Liver (tissue), 8 donors: ENCODE measurements at regions not wholly inside any gene's neighbourhood (a gene's known extent, or its start where the extent isn't known, plus 50 kb on each side); places are given as distances from the start of the nearest gene placed in this dataset.
A peak's percentile ranks its signal among the peaks of the same experiment; 100 is the strongest.

Experiments
- DNase-seq: peaks from one replicate; pipeline ENCODE4 v3.0.0-alpha.2; 2017; ENCODE audit warnings: low spot score
- H3K27ac ChIP-seq, 2 donors: one replicate each; pipeline ENCODE4 v1.7.0; 2013; ENCODE audit warnings: inconsistent platforms in 2 of 2, low read length in 2 of 2, control low read depth in 1 of 2, low read depth in 1 of 2, mild to moderate bottlenecking in 1 of 2
- H3K27me3 ChIP-seq, 4 donors: one replicate each; pipeline versions ENCODE4 v1.6.1 to v1.7.0; 2013; ENCODE audit warnings: low read length in 3 of 4, inconsistent platforms in 1 of 4, mild to moderate bottlenecking in 1 of 4, moderate library complexity in 1 of 4; ENCODE audit not compliant: control insufficient read depth in 4 of 4, insufficient read depth in 4 of 4
- H3K36me3 ChIP-seq, 4 donors: one replicate each; pipeline versions ENCODE4 v1.6.1 to v1.7.0; 2013; ENCODE audit warnings: low read length in 3 of 4, mild to moderate bottlenecking in 3 of 4, low read depth in 1 of 4, moderate library complexity in 1 of 4; ENCODE audit not compliant: control insufficient read depth in 4 of 4, insufficient read depth in 3 of 4
- H3K4me1 ChIP-seq, 4 donors: one replicate each; pipeline versions ENCODE4 v1.6.1 to v1.7.0; 2013; ENCODE audit warnings: low read length in 3 of 4, mild to moderate bottlenecking in 3 of 4, moderate library complexity in 1 of 4; ENCODE audit not compliant: control insufficient read depth in 4 of 4, insufficient read depth in 4 of 4
- H3K4me3 ChIP-seq, 3 donors: one replicate each; pipeline versions ENCODE4 v1.6.1 to v1.7.0; 2013; ENCODE audit warnings: low read length in 3 of 3, control low read depth in 1 of 3, low read depth in 1 of 3, mild to moderate bottlenecking in 1 of 3
- H3K9ac ChIP-seq, 2 donors: one replicate each; pipeline ENCODE4 v1.7.0; 2013; ENCODE audit warnings: low read length in 2 of 2, mild to moderate bottlenecking in 2 of 2, moderate library complexity in 2 of 2, control low read depth in 1 of 2, low read depth in 1 of 2
- H3K9me3 ChIP-seq, 4 donors: one replicate each; pipeline versions ENCODE4 v1.6.1 to v1.7.0; 2013; ENCODE audit warnings: low read length in 3 of 4; ENCODE audit not compliant: control insufficient read depth in 4 of 4
- EGR1 ChIP-seq, 2 donors: IDR thresholded peaks; 2 replicates each; pipeline ENCODE4 v1.6.1; 2016 to 2018; ENCODE audit warnings: antibody characterized with exemption in 2 of 2, low read depth in 2 of 2
- FOXA1 ChIP-seq: IDR thresholded peaks from 2 replicates; pipeline ENCODE4 v1.6.1; 2016; ENCODE audit warnings: antibody characterized with exemption
- FOXA2 ChIP-seq: IDR thresholded peaks from 2 replicates; pipeline ENCODE4 v1.6.1; 2016; ENCODE audit warnings: antibody characterized with exemption
- GABPA ChIP-seq, 2 donors: IDR thresholded peaks in 1 of 2; conservative IDR thresholded peaks in 1 of 2; 2 replicates each; pipeline ENCODE4 v1.6.1; 2016; ENCODE audit warnings: antibody characterized with exemption in 2 of 2, mild to moderate bottlenecking in 1 of 2, moderate library complexity in 1 of 2
- HNF4A ChIP-seq, 2 donors: conservative IDR thresholded peaks; 2 replicates each; pipeline ENCODE4 v1.6.1; 2016; ENCODE audit warnings: antibody characterized with exemption in 2 of 2, mild to moderate bottlenecking in 2 of 2
- HNF4G ChIP-seq: IDR thresholded peaks from 2 replicates; pipeline ENCODE4 v1.6.1; 2016; ENCODE audit warnings: antibody characterized with exemption
- JUND ChIP-seq, 2 donors: IDR thresholded peaks; 2 replicates each; pipeline ENCODE4 v1.6.1; 2016; ENCODE audit warnings: antibody characterized with exemption in 2 of 2
- NR2F2 ChIP-seq: IDR thresholded peaks from 2 replicates; pipeline ENCODE4 v1.6.1; 2016; ENCODE audit warnings: antibody characterized with exemption
- RAD21 ChIP-seq, 2 donors: IDR thresholded peaks; 2 replicates each; pipeline ENCODE4 v1.6.1; 2016; ENCODE audit warnings: antibody characterized with exemption in 2 of 2, mild to moderate bottlenecking in 2 of 2
- RXRA ChIP-seq, 2 donors: IDR thresholded peaks; 2 replicates each; pipeline ENCODE4 v1.6.1; 2017 to 2018; ENCODE audit warnings: antibody characterized with exemption in 2 of 2, mild to moderate bottlenecking in 1 of 2
- SP1 ChIP-seq: IDR thresholded peaks from 2 replicates; pipeline ENCODE4 v1.6.1; 2018; ENCODE audit warnings: antibody characterized with exemption, mild to moderate bottlenecking
- TAF1 ChIP-seq: conservative IDR thresholded peaks from 2 replicates; pipeline ENCODE4 v1.6.1; 2016; ENCODE audit warnings: antibody characterized with exemption, mild to moderate bottlenecking
- YY1 ChIP-seq: IDR thresholded peaks from 2 replicates; pipeline ENCODE4 v1.6.1; 2016; ENCODE audit warnings: antibody characterized with exemption, mild to moderate bottlenecking
- WGBS: extraction: QIAGEN DNeasy Blood & Tissue Kit; methylation state at CpG from one replicate; pipeline ENCODE4 v1.1.7; 2013; 5-methylcytosine and 5-hydroxymethylcytosine counted together
- TF ChIP-seq, protein P1 (sequence below): fragments of 150-350 bp; IDR thresholded peaks from 2 replicates; pipeline ENCODE4 v1.5.1; 2017; ENCODE audit warnings: improper control_type of control experiment, low read depth, low read length; ENCODE audit not compliant: missing input control
- TF ChIP-seq, protein P2 (sequence below): IDR thresholded peaks from 2 replicates; pipeline ENCODE4 v1.6.1; 2016; ENCODE audit warnings: antibody characterized with exemption
- TF ChIP-seq, protein P3 (sequence below): IDR thresholded peaks from 2 replicates; pipeline ENCODE4 v1.6.1; 2016; ENCODE audit warnings: antibody characterized with exemption, mild to moderate bottlenecking
- TF ChIP-seq, protein P4 (sequence below): IDR thresholded peaks from 2 replicates; pipeline ENCODE4 v1.6.1; 2016; ENCODE audit warnings: antibody characterized with exemption
- TF ChIP-seq, protein P5 (sequence below): IDR thresholded peaks from 2 replicates; pipeline ENCODE4 v1.6.1; 2016; ENCODE audit warnings: antibody characterized with exemption
- donor health status: healthy.
- donor health status: healthy.
- donor health status: healthy.
- donor health status: healthy.
- donor health status: healthy.

DNA sequence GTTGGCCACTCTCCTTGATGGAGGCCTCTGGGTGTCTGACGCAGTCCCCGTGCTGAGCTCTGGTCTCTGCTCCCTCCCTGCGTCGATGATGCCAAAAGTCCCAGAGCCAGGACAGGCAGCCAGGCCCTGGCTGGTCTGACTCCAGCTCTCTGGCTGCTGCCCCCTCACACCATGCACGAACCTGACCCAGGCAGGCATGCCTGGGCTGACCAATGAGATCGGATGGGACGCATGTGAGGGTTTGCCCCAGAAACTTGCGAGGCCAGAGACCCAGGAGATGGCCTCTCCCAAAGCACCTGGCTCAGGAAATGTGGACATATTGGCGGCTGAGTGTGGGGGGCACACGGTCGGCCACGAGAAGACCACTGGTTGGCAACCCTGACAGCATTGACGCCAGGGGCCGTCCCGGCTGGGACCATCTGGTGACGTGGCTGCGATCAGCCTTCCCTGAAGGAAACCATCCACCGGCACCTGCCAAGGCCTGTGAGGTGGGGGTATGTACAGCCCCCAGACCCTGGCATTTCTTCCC, 51.2 kb upstream of the FRMD1 start:
- H3K27me3 ChIP-seq, result no peaks in the 10 kb centered on the region
- peak; percentile 8 for DNase-seq
- H3K9me3 ChIP-seq, result no peaks in the 10 kb centered on the region
- H3K4me1 ChIP-seq, result peaks cover 0 to 8% (median 5%) of the 10 kb centered on the region in 4 donors
- no peaks in the 10 kb centered on the region for H3K36me3 ChIP-seq
- 89% methylated on average over 18 of the region's 18 CpGs for WGBS
- no peak overlapping the region for H3K4me3 ChIP-seq
- TF ChIP-seq, protein P1, sequence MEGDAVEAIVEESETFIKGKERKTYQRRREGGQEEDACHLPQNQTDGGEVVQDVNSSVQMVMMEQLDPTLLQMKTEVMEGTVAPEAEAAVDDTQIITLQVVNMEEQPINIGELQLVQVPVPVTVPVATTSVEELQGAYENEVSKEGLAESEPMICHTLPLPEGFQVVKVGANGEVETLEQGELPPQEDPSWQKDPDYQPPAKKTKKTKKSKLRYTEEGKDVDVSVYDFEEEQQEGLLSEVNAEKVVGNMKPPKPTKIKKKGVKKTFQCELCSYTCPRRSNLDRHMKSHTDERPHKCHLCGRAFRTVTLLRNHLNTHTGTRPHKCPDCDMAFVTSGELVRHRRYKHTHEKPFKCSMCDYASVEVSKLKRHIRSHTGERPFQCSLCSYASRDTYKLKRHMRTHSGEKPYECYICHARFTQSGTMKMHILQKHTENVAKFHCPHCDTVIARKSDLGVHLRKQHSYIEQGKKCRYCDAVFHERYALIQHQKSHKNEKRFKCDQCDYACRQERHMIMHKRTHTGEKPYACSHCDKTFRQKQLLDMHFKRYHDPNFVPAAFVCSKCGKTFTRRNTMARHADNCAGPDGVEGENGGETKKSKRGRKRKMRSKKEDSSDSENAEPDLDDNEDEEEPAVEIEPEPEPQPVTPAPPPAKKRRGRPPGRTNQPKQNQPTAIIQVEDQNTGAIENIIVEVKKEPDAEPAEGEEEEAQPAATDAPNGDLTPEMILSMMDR, result no peak
- TF ChIP-seq, protein P2, sequence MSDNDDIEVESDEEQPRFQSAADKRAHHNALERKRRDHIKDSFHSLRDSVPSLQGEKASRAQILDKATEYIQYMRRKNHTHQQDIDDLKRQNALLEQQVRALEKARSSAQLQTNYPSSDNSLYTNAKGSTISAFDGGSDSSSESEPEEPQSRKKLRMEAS, result no peak
- no peak for TF ChIP-seq YY1
- TF ChIP-seq NR2F2, result no peak
- TF ChIP-seq HNF4G, result no peak
- no peak for TF ChIP-seq FOXA1
- TF ChIP-seq SP1, result no peak
- no peak for TF ChIP-seq RXRA (IDR thresholded peaks at IDR 0.05)
- TF ChIP-seq EGR1 (IDR thresholded peaks at IDR 0.05; ENCODE audit: low read depth in 2 of 2), result no peak
- no peak for TF ChIP-seq TAF1
- TF ChIP-seq, protein P3, sequence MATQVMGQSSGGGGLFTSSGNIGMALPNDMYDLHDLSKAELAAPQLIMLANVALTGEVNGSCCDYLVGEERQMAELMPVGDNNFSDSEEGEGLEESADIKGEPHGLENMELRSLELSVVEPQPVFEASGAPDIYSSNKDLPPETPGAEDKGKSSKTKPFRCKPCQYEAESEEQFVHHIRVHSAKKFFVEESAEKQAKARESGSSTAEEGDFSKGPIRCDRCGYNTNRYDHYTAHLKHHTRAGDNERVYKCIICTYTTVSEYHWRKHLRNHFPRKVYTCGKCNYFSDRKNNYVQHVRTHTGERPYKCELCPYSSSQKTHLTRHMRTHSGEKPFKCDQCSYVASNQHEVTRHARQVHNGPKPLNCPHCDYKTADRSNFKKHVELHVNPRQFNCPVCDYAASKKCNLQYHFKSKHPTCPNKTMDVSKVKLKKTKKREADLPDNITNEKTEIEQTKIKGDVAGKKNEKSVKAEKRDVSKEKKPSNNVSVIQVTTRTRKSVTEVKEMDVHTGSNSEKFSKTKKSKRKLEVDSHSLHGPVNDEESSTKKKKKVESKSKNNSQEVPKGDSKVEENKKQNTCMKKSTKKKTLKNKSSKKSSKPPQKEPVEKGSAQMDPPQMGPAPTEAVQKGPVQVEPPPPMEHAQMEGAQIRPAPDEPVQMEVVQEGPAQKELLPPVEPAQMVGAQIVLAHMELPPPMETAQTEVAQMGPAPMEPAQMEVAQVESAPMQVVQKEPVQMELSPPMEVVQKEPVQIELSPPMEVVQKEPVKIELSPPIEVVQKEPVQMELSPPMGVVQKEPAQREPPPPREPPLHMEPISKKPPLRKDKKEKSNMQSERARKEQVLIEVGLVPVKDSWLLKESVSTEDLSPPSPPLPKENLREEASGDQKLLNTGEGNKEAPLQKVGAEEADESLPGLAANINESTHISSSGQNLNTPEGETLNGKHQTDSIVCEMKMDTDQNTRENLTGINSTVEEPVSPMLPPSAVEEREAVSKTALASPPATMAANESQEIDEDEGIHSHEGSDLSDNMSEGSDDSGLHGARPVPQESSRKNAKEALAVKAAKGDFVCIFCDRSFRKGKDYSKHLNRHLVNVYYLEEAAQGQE, result no peak
- no peak overlapping the region for H3K9ac ChIP-seq
- H3K27ac ChIP-seq, result no peak overlapping the region

DNA sequence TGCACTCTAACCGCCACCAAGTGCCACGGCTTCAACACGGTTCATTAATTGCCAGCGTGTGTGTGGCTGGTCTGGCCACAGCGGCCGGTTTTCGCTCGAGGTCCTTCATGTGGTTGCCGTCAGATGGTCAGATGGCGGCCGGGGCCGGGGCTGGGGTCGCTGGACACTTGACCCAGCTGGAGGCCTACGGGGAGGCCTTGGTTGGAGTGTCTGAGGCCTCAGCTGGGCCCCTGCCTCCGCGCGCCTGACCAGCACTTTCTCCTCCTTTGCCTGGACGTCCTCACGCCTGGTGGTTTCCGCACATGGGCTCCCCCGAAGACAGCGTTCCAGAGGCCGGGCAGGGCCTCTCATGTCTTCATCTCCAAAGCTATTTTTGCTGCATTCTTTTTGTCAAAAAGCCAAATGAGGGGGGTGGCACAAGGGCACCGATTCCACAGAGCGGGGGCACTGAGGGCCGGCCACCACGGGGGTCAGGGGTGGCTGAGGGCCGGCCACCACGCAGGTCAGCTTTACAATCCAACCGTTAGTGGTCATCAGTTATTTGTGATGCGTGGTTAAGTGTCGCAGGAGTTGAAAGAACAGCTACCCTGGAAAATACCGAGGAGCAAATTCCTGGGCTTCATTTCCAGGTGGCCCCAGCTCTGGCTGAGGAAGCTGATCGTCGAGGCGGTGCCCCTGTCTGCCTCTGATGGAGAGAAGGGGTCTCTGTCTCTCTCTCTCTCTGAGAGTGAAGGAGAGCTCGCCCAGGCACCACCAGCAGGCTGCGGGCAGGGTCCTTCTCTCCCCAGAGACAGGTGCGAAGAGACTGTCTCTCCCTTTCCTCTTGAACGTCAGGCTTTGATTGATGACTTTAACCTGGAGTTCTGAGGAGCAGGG, 50.5 kb upstream of the FRMD1 start:
- peak; percentile 16 for DNase-seq

More for the DNA sequence above, 50.5 kb upstream of the FRMD1 start:
- no peak overlapping the region for H3K9ac ChIP-seq
- no peak overlapping the region for H3K4me3 ChIP-seq
- H3K36me3 ChIP-seq, result no peaks in the 10 kb centered on the region
- peaks cover 0 to 8% (median 5%) of the 10 kb centered on the region in 4 donors for H3K4me1 ChIP-seq
- no peak overlapping the region for H3K27ac ChIP-seq
- TF ChIP-seq EGR1 (IDR thresholded peaks at IDR 0.05; ENCODE audit: low read depth in 2 of 2) (no peak), FOXA1 (no peak), SP1 (no peak), HNF4G (no peak), YY1 (no peak), GABPA (IDR thresholded peaks at IDR 0.05 in 1 of 2, conservative IDR thresholded peaks at IDR 0.05 in 1 of 2) (no peak), RXRA (IDR thresholded peaks at IDR 0.05) (no peak), FOXA2 (no peak), NR2F2 (no peak), JUND (IDR thresholded peaks at IDR 0.05) (no peak), HNF4A (conservative IDR thresholded peaks at IDR 0.05) (no peak), TAF1 (no peak), RAD21 (IDR thresholded peaks at IDR 0.05) (no peak)
- TF ChIP-seq, protein P2, result no peak
- TF ChIP-seq, protein P4, sequence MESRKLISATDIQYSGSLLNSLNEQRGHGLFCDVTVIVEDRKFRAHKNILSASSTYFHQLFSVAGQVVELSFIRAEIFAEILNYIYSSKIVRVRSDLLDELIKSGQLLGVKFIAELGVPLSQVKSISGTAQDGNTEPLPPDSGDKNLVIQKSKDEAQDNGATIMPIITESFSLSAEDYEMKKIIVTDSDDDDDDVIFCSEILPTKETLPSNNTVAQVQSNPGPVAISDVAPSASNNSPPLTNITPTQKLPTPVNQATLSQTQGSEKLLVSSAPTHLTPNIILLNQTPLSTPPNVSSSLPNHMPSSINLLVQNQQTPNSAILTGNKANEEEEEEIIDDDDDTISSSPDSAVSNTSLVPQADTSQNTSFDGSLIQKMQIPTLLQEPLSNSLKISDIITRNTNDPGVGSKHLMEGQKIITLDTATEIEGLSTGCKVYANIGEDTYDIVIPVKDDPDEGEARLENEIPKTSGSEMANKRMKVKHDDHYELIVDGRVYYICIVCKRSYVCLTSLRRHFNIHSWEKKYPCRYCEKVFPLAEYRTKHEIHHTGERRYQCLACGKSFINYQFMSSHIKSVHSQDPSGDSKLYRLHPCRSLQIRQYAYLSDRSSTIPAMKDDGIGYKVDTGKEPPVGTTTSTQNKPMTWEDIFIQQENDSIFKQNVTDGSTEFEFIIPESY, result no peak
- TF ChIP-seq, protein P5, sequence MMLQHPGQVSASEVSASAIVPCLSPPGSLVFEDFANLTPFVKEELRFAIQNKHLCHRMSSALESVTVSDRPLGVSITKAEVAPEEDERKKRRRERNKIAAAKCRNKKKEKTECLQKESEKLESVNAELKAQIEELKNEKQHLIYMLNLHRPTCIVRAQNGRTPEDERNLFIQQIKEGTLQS, result no peak
- TF ChIP-seq, protein P1, result no peak
- 94% methylated on average over 40 of the region's 40 CpGs for WGBS
- H3K27me3 ChIP-seq, result no peaks in the 10 kb centered on the region
- no peaks in the 10 kb centered on the region for H3K9me3 ChIP-seq
